ENCODE measurements at regions not wholly inside any gene's neighbourhood (a gene's known extent, or its start where the extent isn't known, plus 50 kb on each side); places are given as distances from the start of the nearest gene placed in this dataset.
"Not testable (repeated sequence)": the region's sequence is repeated elsewhere in the genome, so short reads cannot be mapped to it uniquely, and the experiment has no call there.

DNA sequence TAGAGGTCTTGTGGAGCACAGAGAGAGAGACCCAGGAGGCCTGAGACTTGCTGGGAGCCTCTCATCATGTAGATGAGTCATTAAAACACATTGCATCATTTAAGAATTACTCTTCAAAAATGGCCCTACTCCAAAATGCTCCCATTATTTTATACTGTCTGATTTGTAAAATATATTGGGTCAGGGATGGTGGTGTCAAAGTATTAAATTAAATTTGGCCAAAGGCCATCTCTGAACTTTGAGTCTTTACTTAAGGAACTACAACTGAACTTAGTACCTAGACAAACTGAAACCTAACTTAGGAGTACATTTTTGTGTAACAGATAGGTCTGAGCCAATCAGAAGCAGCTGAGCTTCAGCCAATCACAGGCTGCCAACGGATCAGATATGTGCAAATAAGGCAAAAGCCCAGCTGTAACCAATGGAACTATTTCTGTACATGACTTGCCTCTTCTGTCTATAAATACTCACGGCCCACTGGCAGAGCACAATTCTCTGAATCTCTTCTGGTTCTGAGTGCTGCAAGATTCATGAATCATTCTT is 657.2 kb downstream of the TLE1 start:
- ATAC-seq (no peak), DNase-seq (no peak)
- no peak overlapping the region for H3K4me3 ChIP-seq
- in situ Hi-C loops (cut with MboI; ENCODE audit: low sequenced_read_pairs in 4 of 4) (no loop called here), intact Hi-C loops (cut with DNase I; ENCODE audit: low total_unique reads) (no loop called here)
- H3K9me3 ChIP-seq, result no peaks in the 10 kb centered on the region
- H3K27ac ChIP-seq, result no peak overlapping the region
- TF ChIP-seq, protein P1, sequence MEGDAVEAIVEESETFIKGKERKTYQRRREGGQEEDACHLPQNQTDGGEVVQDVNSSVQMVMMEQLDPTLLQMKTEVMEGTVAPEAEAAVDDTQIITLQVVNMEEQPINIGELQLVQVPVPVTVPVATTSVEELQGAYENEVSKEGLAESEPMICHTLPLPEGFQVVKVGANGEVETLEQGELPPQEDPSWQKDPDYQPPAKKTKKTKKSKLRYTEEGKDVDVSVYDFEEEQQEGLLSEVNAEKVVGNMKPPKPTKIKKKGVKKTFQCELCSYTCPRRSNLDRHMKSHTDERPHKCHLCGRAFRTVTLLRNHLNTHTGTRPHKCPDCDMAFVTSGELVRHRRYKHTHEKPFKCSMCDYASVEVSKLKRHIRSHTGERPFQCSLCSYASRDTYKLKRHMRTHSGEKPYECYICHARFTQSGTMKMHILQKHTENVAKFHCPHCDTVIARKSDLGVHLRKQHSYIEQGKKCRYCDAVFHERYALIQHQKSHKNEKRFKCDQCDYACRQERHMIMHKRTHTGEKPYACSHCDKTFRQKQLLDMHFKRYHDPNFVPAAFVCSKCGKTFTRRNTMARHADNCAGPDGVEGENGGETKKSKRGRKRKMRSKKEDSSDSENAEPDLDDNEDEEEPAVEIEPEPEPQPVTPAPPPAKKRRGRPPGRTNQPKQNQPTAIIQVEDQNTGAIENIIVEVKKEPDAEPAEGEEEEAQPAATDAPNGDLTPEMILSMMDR (IDR thresholded peaks at IDR 0.05 in 4 of 5, conservative IDR thresholded peaks at IDR 0.05 in 1 of 5), result no peak
- TF ChIP-seq POLR2A (IDR thresholded peaks at IDR 0.05), result no peak
- H3K27me3 ChIP-seq, result no peaks in the 10 kb centered on the region
- H3K36me3 ChIP-seq, result no peaks in the 10 kb centered on the region
- no peaks in the 10 kb centered on the region for H3K4me1 ChIP-seq

DNA sequence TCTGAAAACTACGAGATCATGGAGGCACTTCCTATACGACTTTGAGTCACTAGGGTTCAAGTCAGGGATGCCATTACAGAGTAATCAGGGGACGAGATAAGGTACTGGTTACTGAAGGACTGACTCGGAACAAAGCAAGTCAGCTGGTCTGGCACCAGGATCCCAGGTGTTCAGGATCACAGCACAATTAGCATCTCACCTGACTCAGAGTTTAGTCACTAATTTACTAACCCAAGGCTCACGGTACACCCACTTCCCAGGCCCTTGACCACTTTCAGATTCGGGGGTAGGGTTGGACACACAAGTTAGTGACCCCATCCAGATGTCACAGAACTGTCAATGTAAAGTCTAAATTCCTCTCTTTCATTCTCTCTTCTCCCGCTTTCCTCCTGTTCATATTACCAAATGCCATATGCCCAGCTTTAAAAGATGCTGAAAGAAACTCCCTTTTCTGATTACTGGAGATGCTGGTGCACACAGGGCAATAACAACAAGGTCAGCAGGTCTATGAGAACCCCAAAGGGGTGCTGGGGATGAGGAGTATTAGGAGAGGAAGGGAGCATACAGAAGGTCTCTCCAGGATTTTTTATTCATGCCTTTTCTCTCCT is 657.8 kb downstream of the TLE1 start:
- Histone ChIP-seq H3K4me3 (no peak overlapping the region), H3K27me3 (no peaks in the 10 kb centered on the region), H3K36me3 (no peaks in the 10 kb centered on the region), H3K4me1 (no peaks in the 10 kb centered on the region), H3K9me3 (no peaks in the 10 kb centered on the region), H3K27ac (no peak overlapping the region)
- intact Hi-C loops (cut with DNase I; ENCODE audit: low total_unique reads), result no loop called here
- no peak for ATAC-seq
- in situ Hi-C loops (cut with MboI; ENCODE audit: low sequenced_read_pairs in 4 of 4), result no loop called here
- TF ChIP-seq POLR2A (IDR thresholded peaks at IDR 0.05), result no peak
- TF ChIP-seq, protein P1 (IDR thresholded peaks at IDR 0.05 in 4 of 5, conservative IDR thresholded peaks at IDR 0.05 in 1 of 5), result no peak
- DNase-seq, result no peak

DNA sequence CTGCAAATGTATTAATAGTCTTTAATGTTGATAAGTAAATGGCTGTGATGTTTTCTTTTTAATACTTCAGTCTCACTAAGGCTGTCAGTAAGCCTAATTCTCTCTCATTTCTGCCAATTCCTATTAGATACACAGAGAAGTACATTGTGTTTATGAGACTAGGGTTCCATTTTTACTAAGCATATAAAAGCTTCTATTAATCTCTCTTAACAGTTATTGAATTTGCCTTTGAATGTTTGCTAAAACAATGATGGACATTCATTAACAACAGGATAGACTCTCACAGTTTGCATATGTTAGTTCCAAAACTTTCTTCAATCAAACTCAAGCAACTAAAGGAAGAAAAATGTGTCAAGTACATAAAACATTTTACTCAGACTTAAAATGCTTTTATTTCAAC is 659.3 kb downstream of the TLE1 start:
- ATAC-seq, result no peak
- in situ Hi-C loops (cut with MboI; ENCODE audit: low sequenced_read_pairs in 4 of 4), result no loop called here

DNA sequence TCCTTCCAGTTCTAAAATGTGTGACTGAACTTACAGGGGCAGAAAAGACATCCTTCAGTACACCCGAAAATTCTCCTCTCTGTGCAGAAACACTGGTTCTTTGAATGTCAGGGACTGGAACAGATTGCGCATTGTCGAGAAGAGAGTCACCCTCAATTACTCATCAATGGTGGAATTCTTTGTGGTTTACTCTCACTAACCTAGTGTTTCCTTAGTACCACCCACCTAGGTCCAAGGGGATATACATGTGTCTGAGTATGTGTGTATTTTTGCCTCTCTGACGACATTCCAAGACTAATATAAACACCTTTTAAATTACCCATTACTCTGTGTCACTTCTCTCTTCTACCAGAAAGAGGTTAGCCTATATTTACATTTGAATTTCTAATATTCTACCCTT is 660.8 kb downstream of the TLE1 start:
- Histone ChIP-seq H3K36me3 (no peaks in the 10 kb centered on the region), H3K4me3 (no peak overlapping the region), H3K27me3 (no peaks in the 10 kb centered on the region), H3K9me3 (no peaks in the 10 kb centered on the region), H3K4me1 (no peaks in the 10 kb centered on the region), H3K27ac (no peak overlapping the region)
- DNase-seq (no peak), ATAC-seq (no peak)
- intact Hi-C loops (cut with DNase I; ENCODE audit: low total_unique reads), result no loop called here
- in situ Hi-C loops (cut with MboI; ENCODE audit: low sequenced_read_pairs in 4 of 4), result no loop called here
- TF ChIP-seq, protein P1 (IDR thresholded peaks at IDR 0.05 in 4 of 5, conservative IDR thresholded peaks at IDR 0.05 in 1 of 5), result no peak
- no peak for TF ChIP-seq POLR2A (IDR thresholded peaks at IDR 0.05)

More for the DNA sequence above, 659.3 kb downstream of the TLE1 start:
- H3K9me3 ChIP-seq, result no peaks in the 10 kb centered on the region
- no peaks in the 10 kb centered on the region for H3K36me3 ChIP-seq
- no peak for DNase-seq
- no peak overlapping the region for H3K27ac ChIP-seq
- H3K27me3 ChIP-seq, result no peaks in the 10 kb centered on the region
- intact Hi-C loops (cut with DNase I; ENCODE audit: low total_unique reads), result no loop called here
- TF ChIP-seq, protein P1 (IDR thresholded peaks at IDR 0.05 in 4 of 5, conservative IDR thresholded peaks at IDR 0.05 in 1 of 5), result no peak
- TF ChIP-seq POLR2A (IDR thresholded peaks at IDR 0.05), result no peak
- no peaks in the 10 kb centered on the region for H3K4me1 ChIP-seq
- no peak overlapping the region for H3K4me3 ChIP-seq

DNA sequence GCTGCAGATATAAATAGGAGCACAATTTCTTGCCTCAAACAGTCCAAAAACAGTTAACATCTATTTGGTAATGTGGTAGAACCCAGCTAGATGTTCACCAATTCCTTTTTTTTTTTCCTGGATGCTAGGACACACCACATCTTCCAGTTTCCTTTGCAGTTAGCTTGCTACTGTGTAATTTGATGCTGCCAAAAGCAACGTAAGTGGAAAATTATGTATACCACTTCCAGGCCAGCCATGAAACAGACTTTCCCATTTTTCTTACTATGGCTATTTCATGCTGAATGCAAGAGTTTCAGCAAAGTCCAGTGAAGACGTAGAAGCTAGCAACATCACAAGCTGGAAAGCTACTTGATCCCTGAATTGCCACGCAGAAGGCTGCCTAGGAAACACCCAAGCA is 667.2 kb downstream of the TLE1 start:
- ATAC-seq (no peak), DNase-seq (no peak)
- intact Hi-C loops (cut with DNase I; ENCODE audit: low total_unique reads) (no loop called here), in situ Hi-C loops (cut with MboI; ENCODE audit: low sequenced_read_pairs in 4 of 4) (no loop called here)
- Histone ChIP-seq H3K27me3 (no peaks in the 10 kb centered on the region), H3K4me3 (no peak overlapping the region), H3K4me1 (peaks cover 0 to 7% of the 10 kb centered on the region in 2 donors), H3K27ac (no peak overlapping the region), H3K9me3 (no peaks in the 10 kb centered on the region), H3K36me3 (no peaks in the 10 kb centered on the region)
- no peak for TF ChIP-seq POLR2A (IDR thresholded peaks at IDR 0.05)
- TF ChIP-seq, protein P1 (IDR thresholded peaks at IDR 0.05 in 4 of 5, conservative IDR thresholded peaks at IDR 0.05 in 1 of 5), result no peak

DNA sequence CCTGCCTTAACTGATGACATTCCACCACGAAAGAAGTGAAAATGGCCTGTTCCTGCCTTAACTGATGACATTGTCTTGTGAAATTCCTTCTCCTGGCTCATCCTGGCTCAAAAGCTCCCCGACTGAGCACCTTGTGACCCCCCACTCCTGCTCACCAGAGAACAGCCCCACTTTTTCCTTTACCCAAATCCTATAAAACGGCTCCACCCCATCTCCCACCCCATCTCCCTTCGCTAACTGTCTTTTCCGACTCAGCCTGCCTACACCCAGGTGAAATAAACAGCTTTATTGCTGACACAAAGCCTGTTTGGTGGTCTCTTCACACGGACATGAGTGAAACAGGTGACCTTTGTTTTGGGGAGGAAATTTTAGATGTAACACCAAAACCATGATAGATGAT is 674.4 kb downstream of the TLE1 start:
- intact Hi-C loops (cut with DNase I; ENCODE audit: low total_unique reads); H3K9me3 ChIP-seq: not testable (repeated sequence)

DNA sequence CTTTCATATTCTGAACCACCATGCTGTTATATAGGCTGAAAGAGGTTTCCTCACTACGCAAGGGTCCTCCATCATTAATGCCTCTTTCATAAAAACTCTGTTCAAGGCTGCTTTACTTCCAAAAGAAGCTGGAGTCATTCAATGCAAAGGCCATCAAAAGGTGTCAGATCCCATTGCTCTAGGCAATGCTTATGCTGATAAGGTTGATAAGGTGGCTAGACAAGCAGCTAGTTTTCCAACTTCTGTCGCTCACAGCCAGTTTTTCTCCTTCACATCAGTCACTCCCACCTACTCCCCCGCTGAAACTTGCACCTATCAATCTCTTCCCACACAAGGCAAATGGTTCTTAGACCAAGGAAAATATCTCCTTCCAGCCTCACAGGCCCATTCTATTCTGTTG is 676.2 kb downstream of the TLE1 start:
- in situ Hi-C loops (cut with MboI; ENCODE audit: low sequenced_read_pairs in 4 of 4); intact Hi-C loops (cut with DNase I; ENCODE audit: low total_unique reads); H3K27me3 ChIP-seq; H3K36me3 ChIP-seq; H3K4me1 ChIP-seq; DNase-seq; H3K27ac ChIP-seq; H3K4me3 ChIP-seq; H3K9me3 ChIP-seq; ATAC-seq: not testable (repeated sequence)

More for the DNA sequence above, 674.4 kb downstream of the TLE1 start:
- H3K36me3 ChIP-seq; H3K27me3 ChIP-seq; in situ Hi-C loops (cut with MboI; ENCODE audit: low sequenced_read_pairs in 4 of 4); ATAC-seq; H3K4me3 ChIP-seq; H3K4me1 ChIP-seq; H3K27ac ChIP-seq; DNase-seq: not testable (repeated sequence)
